ENCODE measurements at regions not wholly inside any gene's neighbourhood (a gene's known extent, or its start where the extent isn't known, plus 50 kb on each side); places are given as distances from the start of the nearest gene placed in this dataset.

GRCh38 chr6:74602206-74602605 lies 603.6 kb downstream of the COL12A1 start:
- TF ChIP-seq CTCF (IDR thresholded peaks at IDR 0.05) (no peak), POLR2A (IDR thresholded peaks at IDR 0.05) (no peak)

Data from stomach (tissue), 4 donors.